D341Med (cell line): ENCODE measurements at regions not wholly inside any gene's neighbourhood (a gene's known extent, or its start where the extent isn't known, plus 50 kb on each side); places are given as distances from the start of the nearest gene placed in this dataset.
"Not testable (repeated sequence)": the region's sequence is repeated elsewhere in the genome, so short reads cannot be mapped to it uniquely, and the experiment has no call there.

Experiments
- DNase-seq: peaks from one replicate; pipeline ENCODE4 v3.0.0; 2012; ENCODE audit warnings: low spot score

DNA sequence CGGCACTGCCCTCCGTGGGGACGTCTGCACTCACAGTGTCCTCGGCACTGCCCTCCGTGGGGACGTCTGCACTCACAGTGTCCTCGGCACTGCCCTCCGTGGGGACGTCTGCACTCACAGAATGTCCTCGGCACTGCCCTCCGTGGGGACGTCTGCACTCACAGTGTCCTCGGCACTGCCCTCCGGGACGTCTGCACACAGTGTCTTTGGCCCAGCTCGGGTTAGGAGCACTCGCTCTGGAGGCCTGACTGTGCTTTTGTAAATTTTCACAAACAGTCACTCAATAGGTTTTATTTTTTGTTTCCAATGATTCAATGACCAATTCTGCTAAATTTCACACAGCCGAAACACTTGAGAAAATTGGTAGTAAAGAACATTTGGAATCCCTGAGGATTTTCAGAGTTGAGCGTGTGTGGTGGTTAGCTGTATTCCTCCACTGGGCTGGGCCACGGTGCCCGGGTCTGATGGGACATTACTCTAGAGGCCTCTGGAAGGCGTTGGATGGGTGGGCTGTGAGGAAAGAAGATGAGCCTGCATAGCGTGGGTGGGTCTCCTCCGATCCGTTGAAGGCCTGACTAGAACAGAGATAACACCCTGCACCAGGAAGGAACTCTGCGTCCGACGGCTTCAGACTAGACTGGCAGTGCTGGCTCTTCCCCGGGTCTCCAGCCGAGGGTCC is 134.8 kb downstream of the RTP5 start:
- DNase-seq, result no peak

DNA sequence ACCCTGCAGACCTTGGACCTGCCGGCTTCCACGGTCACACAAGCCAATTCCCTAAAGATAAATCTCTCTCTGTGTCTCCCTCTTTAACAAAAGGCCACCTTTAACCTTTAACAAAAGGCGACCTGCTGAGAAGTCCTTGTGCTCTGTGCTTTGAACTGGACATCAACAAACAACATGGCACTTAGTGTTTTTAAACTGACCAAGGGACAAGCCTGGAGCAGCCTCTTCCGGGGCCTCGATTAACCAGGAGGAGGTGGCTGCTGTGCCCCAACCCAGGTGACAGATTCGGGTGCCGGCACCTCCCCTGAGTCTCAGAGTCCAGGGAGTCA is 135.3 kb downstream of the RTP5 start:
- DNase-seq, result no peak

DNA sequence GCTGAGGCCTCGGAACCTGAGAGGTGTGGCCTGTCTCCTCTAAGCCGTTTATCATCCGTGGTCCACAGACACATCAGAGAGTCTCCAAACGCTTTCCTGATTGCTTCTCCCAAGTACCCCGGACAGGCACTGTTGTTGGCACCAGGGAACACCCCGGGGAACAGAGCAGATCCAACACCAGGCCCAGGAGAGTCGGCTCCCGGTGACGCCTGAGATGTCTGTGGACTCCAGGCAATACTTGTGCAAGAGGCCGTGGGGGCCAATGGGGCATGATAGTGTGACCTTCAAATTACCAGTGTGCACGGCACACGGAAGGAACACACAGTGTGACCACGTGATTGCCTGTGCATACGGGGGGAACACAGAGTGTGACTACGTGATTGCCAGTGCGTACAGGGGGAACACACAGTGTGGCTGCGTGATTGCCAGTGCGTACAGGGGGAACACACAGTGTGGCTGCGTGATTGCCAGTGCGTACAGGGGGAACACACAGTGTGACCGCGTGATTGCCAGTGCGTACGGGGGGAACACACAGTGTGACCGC is 136.6 kb downstream of the RTP5 start:
- DNase-seq, result not testable (repeated sequence)

DNA sequence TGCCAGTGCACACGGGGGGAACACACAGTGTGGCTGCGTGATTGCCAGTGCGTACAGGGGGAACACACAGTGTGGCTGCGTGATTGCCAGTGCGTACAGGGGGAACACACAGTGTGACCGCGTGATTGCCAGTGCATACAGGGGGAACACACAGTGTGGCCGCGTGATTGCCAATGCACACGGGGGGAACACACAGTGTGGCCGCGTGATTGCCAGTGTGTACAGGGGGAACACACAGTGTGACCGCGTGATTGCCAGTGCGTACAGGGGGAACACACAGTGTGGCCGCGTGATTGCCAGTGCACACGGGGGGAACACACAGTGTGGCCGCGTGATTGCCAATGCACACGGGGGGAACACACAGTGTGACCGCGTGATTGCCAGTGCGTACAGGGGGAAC is 139.4 kb downstream of the RTP5 start:
- not testable (repeated sequence) for DNase-seq

DNA sequence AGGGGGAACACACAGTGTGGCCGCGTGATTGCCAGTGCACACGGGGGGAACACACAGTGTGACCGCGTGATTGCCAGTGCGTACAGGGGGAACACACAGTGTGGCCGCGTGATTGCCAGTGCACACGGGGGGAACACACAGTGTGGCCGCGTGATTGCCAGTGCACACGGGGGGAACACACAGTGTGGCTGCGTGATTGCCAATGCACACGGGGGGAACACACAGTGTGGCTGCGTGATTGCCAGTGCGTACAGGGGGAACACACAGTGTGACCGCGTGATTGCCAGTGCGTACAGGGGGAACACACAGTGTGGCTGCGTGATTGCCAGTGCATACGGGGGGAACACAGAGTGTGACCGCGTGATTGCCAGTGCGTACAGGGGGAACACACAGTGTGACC is 140.3 kb downstream of the RTP5 start:
- DNase-seq, result not testable (repeated sequence)

DNA sequence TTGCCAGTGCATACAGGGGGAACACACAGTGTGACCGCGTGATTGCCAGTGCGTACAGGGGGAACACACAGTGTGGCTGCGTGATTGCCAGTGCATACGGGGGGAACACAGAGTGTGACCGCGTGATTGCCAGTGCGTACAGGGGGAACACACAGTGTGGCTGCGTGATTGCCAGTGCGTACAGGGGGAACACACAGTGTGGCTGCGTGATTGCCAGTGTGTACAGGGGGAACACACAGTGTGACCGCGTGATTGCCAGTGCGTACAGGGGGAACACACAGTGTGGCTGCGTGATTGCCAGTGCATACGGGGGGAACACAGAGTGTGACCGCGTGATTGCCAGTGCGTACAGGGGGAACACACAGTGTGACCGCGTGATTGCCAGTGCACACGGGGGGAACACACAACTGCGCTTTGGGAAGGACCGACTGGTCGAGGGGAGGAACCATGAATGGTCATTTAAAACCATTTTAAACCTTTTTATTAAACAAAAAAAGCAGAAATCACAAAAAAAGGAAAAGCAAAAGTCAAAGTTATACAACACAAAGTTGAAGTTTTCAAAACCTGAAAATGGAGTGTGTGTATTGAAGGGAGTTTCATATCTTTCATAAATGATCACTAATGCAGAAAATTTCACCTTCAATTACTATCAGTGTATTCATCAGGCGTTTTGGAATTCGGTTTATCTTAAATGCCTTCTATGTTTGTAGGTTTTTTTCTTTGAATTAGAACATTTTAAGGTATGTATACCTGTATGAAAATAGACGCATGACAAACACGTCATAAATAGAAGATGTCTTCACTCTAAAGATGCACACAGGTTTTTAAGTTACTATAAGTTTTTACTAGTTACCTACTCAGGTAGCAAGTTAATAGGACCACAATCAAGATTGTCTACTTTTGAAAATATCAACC is 141.0 kb downstream of the RTP5 start:
- DNase-seq, result not testable (repeated sequence)

DNA sequence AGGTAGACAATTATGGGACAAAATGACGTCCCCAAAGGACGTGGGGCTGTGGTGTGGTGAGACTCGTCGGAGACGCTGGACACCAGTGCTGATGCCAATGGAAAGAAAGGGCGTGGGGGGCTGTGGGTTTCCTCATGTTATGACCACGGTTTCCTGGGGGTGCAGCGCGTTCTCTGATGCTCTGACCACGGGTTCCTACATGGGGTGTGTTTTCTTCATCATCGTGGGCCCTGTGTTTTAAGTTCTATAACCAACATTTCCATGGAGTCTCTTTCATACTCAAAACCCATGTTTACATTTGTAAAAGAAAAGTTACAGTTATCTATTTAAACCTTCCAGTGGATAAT is 141.6 kb downstream of the RTP5 start:
- DNase-seq, result no peak

DNA sequence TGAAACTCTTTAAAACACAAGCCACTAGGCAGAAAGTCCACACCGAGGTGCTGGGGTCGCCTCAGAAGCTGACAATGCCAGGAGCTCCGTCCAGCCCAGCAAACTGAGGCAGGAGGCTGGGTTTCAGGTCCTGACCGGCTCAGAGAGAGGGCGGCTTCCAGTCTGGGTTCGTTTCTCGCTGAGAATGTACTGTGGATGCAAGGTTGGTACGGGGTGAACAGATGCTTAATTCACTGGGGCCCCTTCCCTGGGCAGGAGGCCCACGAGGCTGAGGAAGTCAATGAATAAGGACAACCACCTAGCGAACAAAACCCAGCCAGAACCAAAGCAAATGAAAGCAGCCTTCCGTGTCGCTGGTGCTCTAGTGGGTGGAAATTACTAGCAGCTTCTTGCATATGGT is 142.0 kb downstream of the RTP5 start:
- DNase-seq, result no peak

DNA sequence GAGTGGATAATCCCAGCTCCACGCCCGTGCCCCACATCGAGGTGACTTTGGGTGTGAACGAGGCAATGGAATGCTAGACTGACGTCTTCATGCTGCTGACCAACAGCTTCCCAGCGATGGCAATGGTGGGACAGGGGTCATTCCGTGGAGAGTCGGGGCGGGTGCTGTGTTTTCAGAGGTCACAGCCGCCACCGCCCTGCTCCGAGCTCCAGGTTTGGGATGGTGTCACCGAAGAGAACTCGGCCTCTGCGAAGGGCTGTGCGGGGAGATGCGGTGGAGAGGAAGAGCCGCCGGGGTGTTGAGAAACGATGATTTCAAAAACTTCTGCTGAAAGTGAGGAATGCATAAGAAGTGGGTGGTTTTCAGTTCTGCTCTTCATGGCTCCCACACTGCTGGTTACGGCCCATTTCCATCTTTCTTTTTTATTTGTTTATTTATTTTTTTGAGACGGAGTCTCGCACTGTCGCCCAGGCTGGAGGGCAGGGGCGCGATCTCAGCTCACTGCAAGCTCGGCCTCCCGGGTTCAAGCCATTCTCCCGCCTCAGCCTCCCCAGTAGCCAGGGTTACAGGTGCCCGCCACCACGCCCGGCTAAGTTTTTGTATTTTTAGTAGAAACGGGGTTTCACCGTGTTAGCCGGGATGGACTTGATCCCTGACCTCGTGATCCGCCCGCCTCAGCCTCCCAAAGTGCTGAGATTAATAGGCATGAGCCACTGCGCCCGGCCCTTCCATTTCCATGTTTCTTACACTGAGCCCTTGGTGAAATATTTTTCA is 142.6 kb downstream of the RTP5 start:
- no peak for DNase-seq

DNA sequence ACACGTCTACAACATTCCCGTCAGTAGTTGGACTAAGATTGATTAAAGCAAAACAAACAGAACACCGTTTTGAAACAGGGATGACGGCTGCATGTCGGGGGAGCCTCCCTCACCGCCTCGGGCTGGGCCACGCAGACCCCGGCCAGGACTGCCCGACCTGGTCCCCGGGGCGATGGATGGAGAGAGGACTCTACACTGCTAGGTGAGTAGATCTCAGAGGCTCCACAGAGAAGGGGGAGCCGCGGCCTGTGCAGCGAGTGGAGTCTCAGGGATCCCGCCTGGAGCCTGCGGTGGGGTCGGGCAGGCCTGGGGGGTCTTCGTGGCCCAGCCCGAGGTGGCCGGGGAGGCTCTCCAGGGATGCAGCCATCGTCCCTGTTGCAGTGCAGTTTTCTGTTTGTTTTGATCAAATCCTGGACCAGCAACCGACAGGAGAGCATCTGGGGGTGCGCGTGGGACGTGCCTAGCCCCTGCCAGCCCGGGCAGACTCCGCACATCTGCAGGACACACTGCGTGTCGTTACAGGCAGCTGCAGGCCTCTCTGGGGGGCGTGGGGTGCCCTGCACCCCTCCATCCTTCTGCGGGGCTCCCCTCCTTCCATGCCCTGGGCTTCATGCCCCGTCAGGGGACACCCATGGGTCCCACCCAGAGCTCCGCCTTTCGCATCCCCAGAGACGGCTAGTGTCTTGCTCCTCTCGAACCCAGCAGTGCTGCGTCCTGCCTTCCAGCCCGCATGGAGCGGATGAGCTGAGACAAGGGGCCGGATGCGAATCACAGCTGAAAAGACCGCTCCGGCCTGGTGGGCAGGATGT is 143.6 kb downstream of the RTP5 start:
- no peak for DNase-seq

DNA sequence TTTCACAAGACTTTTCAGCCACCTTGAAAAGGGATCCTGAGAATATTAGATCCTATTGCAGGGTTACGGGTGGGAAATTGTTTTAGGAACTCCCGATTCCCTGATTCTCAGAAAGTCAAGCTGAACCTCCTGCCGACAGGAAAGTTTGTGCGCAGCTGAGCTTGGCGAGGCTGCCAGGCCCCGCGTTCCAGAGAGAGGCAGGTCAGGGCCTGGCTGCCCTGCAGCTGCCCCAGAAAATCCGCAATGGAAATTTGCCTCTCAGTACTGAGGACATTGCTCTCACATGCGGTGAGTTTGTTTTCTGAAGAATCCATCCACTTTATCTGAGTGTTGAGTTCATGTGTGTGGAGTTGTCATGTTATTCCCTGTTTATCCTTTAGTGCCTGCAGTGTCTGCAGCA is 144.2 kb downstream of the RTP5 start:
- no peak for DNase-seq

DNA sequence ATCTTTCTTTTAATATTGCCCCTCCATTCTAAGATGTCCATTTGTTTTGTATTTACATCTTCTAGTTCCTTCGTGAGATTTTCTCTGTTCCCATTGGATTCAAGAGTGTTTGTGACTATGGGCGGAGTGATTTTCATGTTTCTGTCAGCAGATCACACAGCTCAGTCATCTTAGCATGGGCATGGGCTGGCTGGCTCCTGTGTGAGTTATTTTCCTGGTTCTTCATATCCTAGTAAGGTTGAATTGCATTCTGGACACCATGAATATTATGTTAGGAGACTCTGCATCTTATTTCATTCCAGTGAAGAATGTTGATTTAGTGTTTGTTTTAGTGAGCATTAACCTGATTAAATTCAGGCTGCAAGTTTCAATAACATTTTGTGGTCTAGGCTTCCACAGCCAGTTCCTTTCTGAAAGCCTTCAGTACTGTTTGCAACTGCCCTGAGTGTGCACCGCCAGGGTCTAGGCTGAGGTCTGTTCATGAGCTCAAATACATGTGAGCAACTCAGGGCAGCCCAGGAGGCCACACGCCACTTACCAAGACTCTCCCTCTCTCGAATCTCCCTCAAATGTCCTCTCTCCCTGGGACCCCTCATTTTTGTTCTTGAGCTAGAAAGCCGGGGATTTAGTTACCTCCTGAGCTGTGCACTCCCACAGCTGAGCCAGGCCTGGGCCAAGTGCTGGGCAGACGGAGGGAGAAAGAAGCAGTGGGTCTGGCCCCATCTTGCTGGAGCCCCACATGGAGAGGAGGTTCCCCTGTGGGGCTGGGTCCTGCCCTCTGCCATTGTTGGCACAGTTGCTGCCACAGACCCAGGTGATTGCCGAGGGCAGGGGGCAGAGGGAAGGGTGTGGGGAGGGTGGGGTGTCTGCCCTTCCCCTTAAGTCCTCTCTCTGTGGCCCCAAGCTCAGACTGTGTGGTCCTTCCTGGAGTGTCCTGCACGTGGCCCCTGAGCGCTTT is 145.9 kb downstream of the RTP5 start:
- DNase-seq, result no peak

DNA sequence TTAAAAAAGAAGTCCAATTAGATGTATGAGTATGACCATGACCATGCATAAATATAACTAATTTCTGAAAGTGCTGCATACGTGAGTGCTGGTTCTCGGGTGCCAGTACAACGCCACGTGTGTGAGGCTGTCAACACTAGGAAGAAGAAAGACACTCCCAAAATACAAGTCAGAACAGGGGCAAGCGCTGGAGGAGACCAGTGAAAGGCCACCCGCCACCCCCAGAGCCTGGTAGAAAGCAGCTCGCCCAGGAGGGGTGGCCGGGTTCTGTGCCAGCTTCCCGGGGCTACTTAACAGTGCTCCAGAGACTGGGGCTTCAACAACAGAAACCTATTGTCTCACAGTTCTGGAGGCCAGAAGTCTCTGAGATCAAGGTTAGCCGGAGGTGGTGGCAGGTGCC is 147.6 kb downstream of the RTP5 start:
- no peak for DNase-seq

DNA sequence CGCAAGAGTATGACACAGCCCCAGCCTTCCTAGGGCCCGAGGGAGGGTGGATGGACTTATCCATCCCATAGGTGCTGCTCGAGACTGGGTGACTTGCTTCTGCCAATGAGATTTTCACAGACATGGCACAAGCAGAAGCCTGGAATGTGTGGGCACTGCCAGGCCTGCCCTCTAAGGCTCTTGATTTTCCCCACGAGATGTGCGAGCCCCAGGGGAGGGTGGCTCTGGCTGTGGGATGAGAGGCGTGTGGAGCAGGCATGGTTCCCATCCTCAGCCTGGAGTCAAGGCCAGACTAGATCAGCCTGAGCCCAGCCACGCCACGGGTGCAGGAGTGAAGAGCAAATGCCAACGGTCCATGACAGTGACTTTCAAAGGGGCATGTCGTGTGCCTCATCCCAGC is 148.9 kb downstream of the RTP5 start:
- not testable (repeated sequence) for DNase-seq

DNA sequence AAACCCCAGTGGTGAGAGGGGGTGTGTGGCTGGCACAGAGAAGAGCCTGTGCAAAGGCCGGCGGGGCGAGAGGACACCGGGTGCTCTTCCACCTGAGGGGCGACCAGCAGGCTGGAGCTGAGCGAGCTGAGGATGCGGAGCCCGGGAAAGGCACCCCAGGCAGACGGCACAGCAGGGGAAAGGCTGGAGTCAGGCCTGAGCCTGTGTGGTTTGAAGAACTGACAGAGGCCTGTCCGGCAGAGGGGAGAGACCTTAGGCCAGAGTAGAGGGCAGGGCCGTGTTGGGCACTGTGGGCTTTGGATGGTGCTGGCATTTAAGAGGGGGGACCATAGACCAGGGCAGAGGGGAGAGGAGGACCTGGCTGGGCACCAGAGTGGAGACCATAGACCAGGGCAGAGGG is 149.8 kb downstream of the RTP5 start:
- DNase-seq, result no peak

DNA sequence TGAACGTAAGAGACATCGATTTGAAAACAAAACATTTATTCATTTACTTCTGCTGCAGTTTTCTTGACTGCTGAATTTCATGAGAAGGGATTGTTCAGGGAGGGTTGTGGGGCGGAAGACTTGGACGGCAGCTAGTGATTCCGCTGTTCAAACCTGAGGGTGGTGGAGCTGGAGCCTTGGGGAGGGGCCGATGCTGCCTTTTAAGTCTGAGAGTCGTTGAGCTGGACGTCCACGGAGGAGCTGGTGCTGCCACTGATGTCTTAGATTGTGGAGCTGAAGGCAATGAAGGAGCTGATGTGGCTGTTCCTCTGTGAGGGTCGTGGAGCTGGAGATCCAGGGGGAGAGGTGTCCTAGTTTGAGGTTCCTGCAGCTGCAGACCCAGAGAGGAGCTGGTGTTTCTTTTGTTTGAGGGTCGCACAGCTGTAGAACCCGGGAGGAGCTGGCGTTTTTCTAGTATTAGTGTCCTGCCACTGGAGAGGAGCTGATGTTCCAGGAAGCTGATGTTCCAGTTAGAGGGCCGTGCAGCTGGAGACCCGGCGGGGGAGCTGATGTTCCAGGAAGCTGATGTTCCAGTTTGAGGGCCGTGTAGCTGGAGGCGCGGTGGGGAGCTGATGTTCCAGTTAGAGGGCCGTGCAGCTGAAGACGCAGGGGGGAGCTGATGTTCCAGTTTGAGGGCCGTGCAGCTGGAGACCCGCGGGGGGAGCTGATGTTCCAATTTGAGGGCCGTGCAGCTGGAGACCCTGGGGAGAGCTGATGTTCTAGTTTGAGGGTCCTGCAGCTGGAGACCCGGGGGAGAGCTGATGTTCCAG is 150.9 kb downstream of the RTP5 start:
- no peak for DNase-seq

DNA sequence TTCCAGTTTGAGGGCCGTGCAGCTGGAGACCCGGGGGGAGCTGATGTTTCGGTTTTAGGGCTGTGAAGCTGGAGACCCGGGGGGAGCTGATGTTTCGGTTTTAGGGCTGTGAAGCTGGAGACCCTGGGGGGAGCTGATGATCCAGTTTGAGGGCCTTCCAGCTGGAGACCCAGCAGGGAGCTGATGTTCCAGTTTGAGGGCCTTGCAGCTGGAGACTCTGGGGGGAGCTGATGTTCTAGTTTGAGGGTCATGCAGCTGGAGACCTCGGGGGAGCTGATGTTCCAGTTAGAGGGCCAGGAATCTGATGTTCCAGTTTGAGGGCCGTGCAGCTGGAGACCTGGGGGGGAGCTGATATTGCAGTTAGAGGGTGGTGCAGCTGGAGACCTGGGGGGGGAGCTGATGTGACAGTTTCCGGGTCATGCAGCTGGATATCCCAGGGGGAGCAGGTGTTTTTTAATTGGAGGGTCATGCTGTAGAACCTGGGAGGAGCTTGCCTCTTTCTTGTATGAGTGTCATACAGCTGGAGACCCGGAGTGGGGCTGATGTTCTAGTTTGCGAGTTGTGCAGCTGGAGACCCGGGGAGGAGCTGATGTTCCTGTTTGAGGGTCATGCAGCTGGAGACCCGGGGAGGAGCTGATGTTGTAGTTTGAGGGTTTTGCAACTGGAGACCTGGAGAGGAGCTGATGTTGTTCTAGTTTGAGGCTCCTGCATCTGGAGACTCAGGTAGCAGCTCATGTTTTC is 153.2 kb downstream of the RTP5 start:
- no peak for DNase-seq

DNA sequence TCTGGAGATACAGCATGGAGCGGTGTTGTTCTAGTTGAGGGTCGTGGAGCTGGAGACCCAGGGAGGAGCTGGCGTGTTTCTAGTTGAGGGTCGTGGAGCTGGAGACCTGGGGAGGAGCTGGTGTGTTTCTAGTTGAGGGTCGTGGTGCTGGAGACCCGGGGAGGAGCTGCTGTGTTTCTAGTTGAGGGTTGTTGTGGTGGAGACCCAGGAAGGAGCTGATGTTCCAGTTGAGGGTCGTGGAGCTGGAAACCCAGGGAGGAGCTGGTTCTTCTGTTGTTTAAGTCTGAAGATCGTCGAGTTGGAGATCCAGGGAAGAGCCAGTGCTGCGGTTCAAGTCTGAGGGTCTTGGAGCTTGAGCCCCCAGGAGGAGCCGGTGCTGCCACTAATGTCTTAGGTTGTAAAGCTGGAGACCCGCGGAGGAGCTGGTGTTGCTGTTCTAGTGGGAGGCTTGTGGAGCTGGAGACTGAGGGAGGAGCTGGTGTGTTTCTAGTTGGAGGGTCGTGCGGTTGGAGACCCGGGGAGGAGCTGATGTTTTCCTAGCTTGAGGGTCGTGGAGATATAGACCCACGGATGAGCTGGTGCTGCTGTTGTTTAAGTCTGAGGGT is 155.3 kb downstream of the RTP5 start:
- DNase-seq, result no peak
